ENCODE measurements at regions not wholly inside any gene's neighbourhood (a gene's known extent, or its start where the extent isn't known, plus 50 kb on each side); places are given as distances from the start of the nearest gene placed in this dataset.

DNA sequence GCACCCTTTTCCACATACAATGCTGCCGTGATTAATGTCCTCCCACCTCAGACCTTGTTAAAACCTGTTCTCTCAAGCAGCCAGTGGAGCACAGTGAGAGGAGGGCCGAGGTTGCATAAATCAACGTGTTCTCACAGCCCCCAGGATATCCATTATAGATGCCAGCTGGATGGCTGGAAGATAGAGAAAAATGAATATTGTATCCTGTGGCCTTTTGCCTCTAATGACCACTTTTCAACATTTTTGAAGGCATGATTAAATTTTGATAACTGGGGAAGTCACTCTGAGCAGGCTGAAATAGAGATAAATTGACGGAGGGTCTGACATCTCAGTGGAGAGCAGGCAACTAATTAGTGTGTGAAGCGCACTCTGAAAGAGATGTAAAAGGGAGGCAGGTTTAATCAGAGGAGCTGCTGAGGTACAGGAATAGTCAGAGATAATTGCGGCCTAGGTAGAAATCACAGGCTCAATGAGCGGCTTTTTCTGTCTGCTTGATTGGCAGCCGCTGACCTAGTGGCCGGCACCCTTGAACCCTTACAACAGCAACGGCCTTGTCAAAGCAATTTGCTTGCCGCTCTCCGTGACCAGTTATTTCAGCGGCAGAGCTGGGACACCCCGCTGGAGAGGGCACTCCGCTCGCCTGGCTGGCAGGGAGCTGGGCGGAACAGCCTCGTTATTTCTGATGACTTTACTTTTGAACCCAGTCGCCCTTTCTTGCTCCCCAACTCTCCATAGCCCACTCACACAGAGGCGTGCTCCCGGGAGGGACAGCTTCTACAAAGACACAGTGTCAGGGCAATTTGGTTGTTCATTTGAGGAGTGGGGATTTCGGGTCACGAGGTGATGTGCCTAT lies 560.7 kb downstream of the PSAT1 start:
- Histone ChIP-seq H3K4me3 (no peak overlapping the region), H3K9me3 (no peaks in the 10 kb centered on the region), H3K4me1 (no peaks in the 10 kb centered on the region), H3K27me3 (no peaks in the 10 kb centered on the region), H3K27ac (no peak overlapping the region), H3K36me3 (no peaks in the 10 kb centered on the region)
- in situ Hi-C loops (cut with MboI; ENCODE audit: low pct_ligation_motif_present in 1 of 4, low pct_unique_long_range_greater_than_20kb in 1 of 4, low sequenced_read_pairs in 3 of 4) (no loop called here), intact Hi-C loops (cut with DNase I; ENCODE audit: low total_unique reads) (no loop called here)
- no peak for DNase-seq
- TF ChIP-seq EP300 (IDR thresholded peaks at IDR 0.05; ENCODE audit: low read depth) (no peak), POLR2A (IDR thresholded peaks at IDR 0.05) (no peak), POLR2AphosphoS5 (IDR thresholded peaks at IDR 0.05) (no peak)
- TF ChIP-seq, protein P1, sequence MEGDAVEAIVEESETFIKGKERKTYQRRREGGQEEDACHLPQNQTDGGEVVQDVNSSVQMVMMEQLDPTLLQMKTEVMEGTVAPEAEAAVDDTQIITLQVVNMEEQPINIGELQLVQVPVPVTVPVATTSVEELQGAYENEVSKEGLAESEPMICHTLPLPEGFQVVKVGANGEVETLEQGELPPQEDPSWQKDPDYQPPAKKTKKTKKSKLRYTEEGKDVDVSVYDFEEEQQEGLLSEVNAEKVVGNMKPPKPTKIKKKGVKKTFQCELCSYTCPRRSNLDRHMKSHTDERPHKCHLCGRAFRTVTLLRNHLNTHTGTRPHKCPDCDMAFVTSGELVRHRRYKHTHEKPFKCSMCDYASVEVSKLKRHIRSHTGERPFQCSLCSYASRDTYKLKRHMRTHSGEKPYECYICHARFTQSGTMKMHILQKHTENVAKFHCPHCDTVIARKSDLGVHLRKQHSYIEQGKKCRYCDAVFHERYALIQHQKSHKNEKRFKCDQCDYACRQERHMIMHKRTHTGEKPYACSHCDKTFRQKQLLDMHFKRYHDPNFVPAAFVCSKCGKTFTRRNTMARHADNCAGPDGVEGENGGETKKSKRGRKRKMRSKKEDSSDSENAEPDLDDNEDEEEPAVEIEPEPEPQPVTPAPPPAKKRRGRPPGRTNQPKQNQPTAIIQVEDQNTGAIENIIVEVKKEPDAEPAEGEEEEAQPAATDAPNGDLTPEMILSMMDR (IDR thresholded peaks at IDR 0.05), result no peak
- 78 to 86% methylated on average over 5 to 23 of the region's 23 CpGs for WGBS, 2 donors (ENCODE audit: low coverage in 1 of 2)

DNA sequence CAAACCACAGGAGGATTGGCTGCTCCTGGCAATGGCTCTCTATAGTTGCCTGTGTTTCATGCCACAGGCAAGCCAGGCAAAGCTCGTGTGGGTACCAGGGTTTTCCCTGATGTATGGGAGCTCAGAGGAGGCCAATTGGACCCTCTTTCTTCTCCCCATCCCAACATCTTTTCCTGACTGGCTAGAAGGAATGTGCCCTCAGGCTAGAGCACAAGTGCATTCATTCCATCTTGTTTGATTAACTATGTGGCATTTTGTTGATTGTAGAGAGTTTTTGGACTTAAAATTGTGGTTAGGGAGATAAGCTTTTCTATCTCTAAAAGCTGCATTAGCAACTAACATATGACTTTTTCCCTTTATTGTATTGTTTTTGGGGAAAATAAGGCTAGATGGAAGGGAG lies 561.3 kb downstream of the PSAT1 start:
- intact Hi-C loops (cut with DNase I; ENCODE audit: low total_unique reads), result no loop called here
- in situ Hi-C loops (cut with MboI; ENCODE audit: low pct_ligation_motif_present in 1 of 4, low pct_unique_long_range_greater_than_20kb in 1 of 4, low sequenced_read_pairs in 3 of 4), result no loop called here
- no peak for TF ChIP-seq POLR2AphosphoS5 (IDR thresholded peaks at IDR 0.05)
- no peak for TF ChIP-seq POLR2A (IDR thresholded peaks at IDR 0.05)
- TF ChIP-seq, protein P1 (IDR thresholded peaks at IDR 0.05), result no peak
- TF ChIP-seq EP300 (IDR thresholded peaks at IDR 0.05; ENCODE audit: low read depth), result no peak
- Histone ChIP-seq H3K9me3 (no peaks in the 10 kb centered on the region), H3K27me3 (no peaks in the 10 kb centered on the region), H3K4me3 (no peak overlapping the region), H3K27ac (no peak overlapping the region), H3K4me1 (no peaks in the 10 kb centered on the region), H3K36me3 (no peaks in the 10 kb centered on the region)
- DNase-seq, result no peak
- WGBS, 2 donors (ENCODE audit: low coverage in 1 of 2), result 18% methylated on average over 1 of the region's 1 CpG; no CpG with 5 or more reads in 1 of the 2 donors

DNA sequence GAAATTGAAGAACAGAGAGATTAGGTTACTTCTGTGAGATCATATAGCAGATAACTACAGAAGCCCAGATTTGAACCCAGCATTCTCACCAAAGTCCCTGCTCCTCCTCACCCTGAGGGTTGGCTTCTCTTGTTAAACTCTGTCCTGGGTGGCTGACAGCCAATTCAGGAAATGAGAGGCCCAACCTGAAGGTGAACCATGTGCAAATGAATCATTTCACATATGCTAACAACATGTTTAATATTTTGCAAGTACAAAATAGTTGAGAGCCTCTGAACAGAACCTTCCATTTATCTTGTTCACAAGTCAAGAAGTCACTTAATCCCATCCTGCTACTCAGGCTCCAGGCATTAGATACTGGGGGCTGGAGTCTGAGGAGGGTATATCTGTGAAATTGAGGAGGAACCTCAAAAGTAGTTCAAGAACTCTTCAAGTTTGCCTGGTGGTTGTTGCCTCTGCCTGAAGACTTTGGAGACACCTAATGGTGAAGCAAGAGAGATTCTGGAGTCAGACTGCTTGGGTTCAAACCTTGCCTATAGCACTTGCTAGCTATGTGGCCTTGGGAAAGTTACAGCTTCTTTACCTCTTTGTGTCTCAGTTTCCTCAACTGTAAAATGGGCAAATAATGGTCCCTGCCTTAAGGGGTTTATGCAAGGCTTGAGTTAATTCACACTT lies 564.0 kb downstream of the PSAT1 start:
- H3K4me1 ChIP-seq, result no peaks in the 10 kb centered on the region
- H3K36me3 ChIP-seq, result no peaks in the 10 kb centered on the region
- TF ChIP-seq EP300 (IDR thresholded peaks at IDR 0.05; ENCODE audit: low read depth), result no peak
- TF ChIP-seq POLR2A (IDR thresholded peaks at IDR 0.05), result no peak
- TF ChIP-seq, protein P1 (IDR thresholded peaks at IDR 0.05), result no peak
- TF ChIP-seq POLR2AphosphoS5 (IDR thresholded peaks at IDR 0.05), result no peak
- H3K4me3 ChIP-seq, result no peak overlapping the region
- in situ Hi-C loops (cut with MboI; ENCODE audit: low pct_ligation_motif_present in 1 of 4, low pct_unique_long_range_greater_than_20kb in 1 of 4, low sequenced_read_pairs in 3 of 4) (no loop called here), intact Hi-C loops (cut with DNase I; ENCODE audit: low total_unique reads) (no loop called here)
- no peak overlapping the region for H3K27ac ChIP-seq
- no peaks in the 10 kb centered on the region for H3K9me3 ChIP-seq
- no peaks in the 10 kb centered on the region for H3K27me3 ChIP-seq
- DNase-seq, result no peak

DNA sequence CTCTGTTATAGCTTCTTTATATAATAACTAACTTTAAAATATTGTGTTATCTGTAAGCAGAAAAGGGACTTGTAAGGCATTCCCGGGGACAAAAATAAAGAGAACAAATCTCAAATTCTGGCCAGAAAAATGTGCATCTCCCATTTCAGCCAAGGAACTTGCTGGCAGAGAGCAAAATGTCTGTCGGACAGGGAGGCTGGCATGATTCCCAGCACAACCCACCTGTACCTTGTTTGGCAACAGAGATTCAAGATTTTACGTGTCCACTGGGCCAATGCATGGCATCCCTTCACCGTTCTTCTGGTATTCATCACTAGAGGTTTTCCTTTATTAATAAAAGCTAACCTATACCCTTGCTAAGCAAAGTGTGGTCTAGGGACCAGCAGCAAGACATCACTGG lies 566.6 kb downstream of the PSAT1 start:
- no peak overlapping the region for H3K4me3 ChIP-seq
- intact Hi-C loops (cut with DNase I; ENCODE audit: low total_unique reads) (no loop called here), in situ Hi-C loops (cut with MboI; ENCODE audit: low pct_ligation_motif_present in 1 of 4, low pct_unique_long_range_greater_than_20kb in 1 of 4, low sequenced_read_pairs in 3 of 4) (no loop called here)
- no peak overlapping the region for H3K27ac ChIP-seq
- no peaks in the 10 kb centered on the region for H3K9me3 ChIP-seq
- TF ChIP-seq, protein P1 (IDR thresholded peaks at IDR 0.05), result no peak
- TF ChIP-seq POLR2A (IDR thresholded peaks at IDR 0.05) (no peak), POLR2AphosphoS5 (IDR thresholded peaks at IDR 0.05) (no peak), EP300 (IDR thresholded peaks at IDR 0.05; ENCODE audit: low read depth) (no peak)
- no peaks in the 10 kb centered on the region for H3K4me1 ChIP-seq
- H3K36me3 ChIP-seq, result no peaks in the 10 kb centered on the region
- no peak for DNase-seq
- no peaks in the 10 kb centered on the region for H3K27me3 ChIP-seq
- 92 to 94% methylated on average over 2 to 4 of the region's 4 CpGs for WGBS, 2 donors (ENCODE audit: low coverage in 1 of 2)

Data from transverse colon (tissue), 4 donors.